GM23338 (cell line): ENCODE measurements at regions not wholly inside any gene's neighbourhood (a gene's known extent, or its start where the extent isn't known, plus 50 kb on each side); places are given as distances from the start of the nearest gene placed in this dataset.

Experiments
- ATAC-seq: fragments of 200-7000 bp; cut with Tn5 transposase; 3 replicates; pipeline ENCODE4 v1.9.1; 2020
- DNase-seq: peaks from one replicate; pipeline ENCODE4 v3.0.0-alpha.2; 2015; ENCODE audit warnings: low spot score
- H2AFZ ChIP-seq: fragments of 200-600 bp; sonication (generic); 2 replicates; pipeline ENCODE4 v1.8.0; 2016; ENCODE audit warnings: antibody characterized with exemption, mild to moderate bottlenecking, moderate library complexity
- H3F3A ChIP-seq: fragments of 200-600 bp; sonication (generic); replicated peaks from 2 replicates; pipeline ENCODE4 v1.8.0; 2017; ENCODE audit warnings: antibody characterized with exemption, mixed run types, low read depth
- H3K27ac ChIP-seq: fragments of 200-600 bp; sonication (generic); 2 replicates; pipeline ENCODE4 v1.6.1; 2016; ENCODE audit warnings: low read depth
- H3K27me3 ChIP-seq: fragments of 200-600 bp; sonication (generic); 2 replicates; pipeline ENCODE4 v1.8.0; 2016; ENCODE audit warnings: mild to moderate bottlenecking, mixed run types, moderate library complexity; ENCODE audit not compliant: insufficient read depth
- H3K36me3 ChIP-seq: fragments of 200-600 bp; sonication (generic); 2 replicates; pipeline ENCODE4 v1.8.0; 2016; ENCODE audit warnings: mild to moderate bottlenecking; ENCODE audit not compliant: insufficient read depth
- H3K4me1 ChIP-seq: fragments of 200-600 bp; sonication (generic); 2 replicates; pipeline ENCODE4 v1.8.0; 2016; ENCODE audit warnings: mild to moderate bottlenecking, moderate library complexity; ENCODE audit not compliant: insufficient read depth
- H3K4me2 ChIP-seq: fragments of 200-600 bp; sonication (generic); 2 replicates; pipeline ENCODE4 v1.7.1; 2017; ENCODE audit warnings: mixed run types
- H3K4me3 ChIP-seq: fragments of 200-600 bp; sonication (generic); 2 replicates; pipeline ENCODE4 v1.6.1; 2016; ENCODE audit warnings: mixed run types
- H3K79me2 ChIP-seq: fragments of 200-600 bp; sonication (generic); replicated peaks from 2 replicates; pipeline ENCODE4 v1.8.0; 2017; ENCODE audit warnings: mild to moderate bottlenecking; ENCODE audit not compliant: insufficient read depth
- H3K9me2 ChIP-seq: fragments of 200-600 bp; sonication (generic); 2 replicates; pipeline ENCODE4 v1.8.0; 2017; ENCODE audit not compliant: insufficient read depth
- H4K20me1 ChIP-seq: fragments of 200-600 bp; sonication (generic); replicated peaks from 2 replicates; pipeline ENCODE4 v1.8.0; 2017; ENCODE audit warnings: mild to moderate bottlenecking; ENCODE audit not compliant: insufficient read depth
- H3K27ac Mint-ChIP-seq: 2 replicates; pipeline ENCODE4 v1.8.0; 2020; ENCODE audit warnings: inconsistent platforms, mild to moderate bottlenecking, moderate library complexity, mixed read lengths
- H3K27me3 Mint-ChIP-seq: 3 replicates; pipeline ENCODE4 v1.8.0; 2022; ENCODE audit warnings: low read depth, mild to moderate bottlenecking, moderate library complexity, mixed read lengths, inconsistent platforms; ENCODE audit not compliant: insufficient read depth, poor library complexity
- H3K36me3 Mint-ChIP-seq: 3 replicates; pipeline ENCODE4 v1.8.0; 2021; ENCODE audit warnings: low read depth, mild to moderate bottlenecking, inconsistent platforms, moderate library complexity, mixed read lengths
- H3K4me1 Mint-ChIP-seq: 3 replicates; pipeline ENCODE4 v1.8.0; 2020; ENCODE audit warnings: mild to moderate bottlenecking, inconsistent platforms, mixed read lengths
- H3K4me3 Mint-ChIP-seq: 3 replicates; pipeline ENCODE4 v1.8.0; 2021; ENCODE audit warnings: moderate library complexity, mild to moderate bottlenecking, inconsistent platforms, mixed read lengths
- H3K9me3 Mint-ChIP-seq: 3 replicates; pipeline ENCODE4 v1.8.0; 2020; ENCODE audit warnings: moderate library complexity, mild to moderate bottlenecking, inconsistent platforms, mixed read lengths
- CREB1 ChIP-seq: fragments of 250-450 bp; sonication (Bioruptor Pico); IDR thresholded peaks from 2 replicates; pipeline ENCODE4 v1.5.0; 2020; ENCODE audit warnings: low read depth, mild to moderate bottlenecking, moderate library complexity
- EZH2 ChIP-seq: fragments of 200-600 bp; sonication (generic); IDR thresholded peaks from one replicate; pipeline ENCODE4 v1.8.0; 2017; ENCODE audit warnings: antibody characterized with exemption, mild to moderate bottlenecking, low read depth; ENCODE audit not compliant: unreplicated experiment
- EZH2phosphoT487 ChIP-seq: fragments of 200-600 bp; sonication (generic); IDR thresholded peaks from one replicate; pipeline ENCODE4 v1.8.1; 2018; ENCODE audit warnings: antibody characterized with exemption; ENCODE audit not compliant: unreplicated experiment
- JUNB ChIP-seq: IDR thresholded peaks from one replicate; pipeline ENCODE4 v1.6.1; 2016; ENCODE audit warnings: antibody characterized with exemption; ENCODE audit not compliant: unreplicated experiment
- NANOG ChIP-seq: IDR thresholded peaks from 2 replicates; pipeline ENCODE4 v1.6.1; 2016; ENCODE audit warnings: antibody characterized with exemption, borderline replicate concordance
- POLR2AphosphoS5 ChIP-seq: IDR thresholded peaks from 2 replicates; pipeline ENCODE4 v1.6.1; 2016; ENCODE audit warnings: antibody characterized with exemption, low read depth
- STAT1 ChIP-seq: IDR thresholded peaks from one replicate; pipeline ENCODE4 v1.6.1; 2016; ENCODE audit warnings: antibody characterized with exemption; ENCODE audit not compliant: unreplicated experiment
- ZNF114 ChIP-seq: fragments of 250-450 bp; sonication (Bioruptor Pico); IDR thresholded peaks from 2 replicates; pipeline ENCODE4 v1.5.0; 2020; ENCODE audit warnings: mild to moderate bottlenecking, moderate library complexity
- ZNF331 ChIP-seq: fragments of 250-450 bp; sonication (Bioruptor Pico); IDR thresholded peaks from 2 replicates; pipeline ENCODE4 v1.5.0; 2020; ENCODE audit warnings: low read depth, mild to moderate bottlenecking, moderate library complexity
- TF ChIP-seq, protein P1 (sequence below): IDR thresholded peaks from 2 replicates; pipeline ENCODE4 v1.6.1; 2016; ENCODE audit warnings: antibody characterized with exemption
- TF ChIP-seq, protein P2 (sequence below): IDR thresholded peaks from one replicate; pipeline ENCODE4 v1.6.1; 2018; ENCODE audit warnings: antibody characterized with exemption; ENCODE audit not compliant: unreplicated experiment
- TF ChIP-seq, protein P3 (sequence below), 2 experiments: fragments of 200-600 bp in 1 of 2; sonication (generic) in 1 of 2; conservative IDR thresholded peaks; 2 replicates each; pipeline versions ENCODE4 v1.5.1 to v1.6.1; 2016 to 2017; ENCODE audit warnings: antibody characterized with exemption in 2 of 2, low read depth in 2 of 2, mild to moderate bottlenecking in 2 of 2, moderate library complexity in 1 of 2
- TF ChIP-seq, protein P4 (sequence below): fragments of 250-450 bp; sonication (Bioruptor Pico); IDR thresholded peaks from 2 replicates; pipeline ENCODE4 v1.5.0; 2020; ENCODE audit warnings: mild to moderate bottlenecking, moderate library complexity

DNA sequence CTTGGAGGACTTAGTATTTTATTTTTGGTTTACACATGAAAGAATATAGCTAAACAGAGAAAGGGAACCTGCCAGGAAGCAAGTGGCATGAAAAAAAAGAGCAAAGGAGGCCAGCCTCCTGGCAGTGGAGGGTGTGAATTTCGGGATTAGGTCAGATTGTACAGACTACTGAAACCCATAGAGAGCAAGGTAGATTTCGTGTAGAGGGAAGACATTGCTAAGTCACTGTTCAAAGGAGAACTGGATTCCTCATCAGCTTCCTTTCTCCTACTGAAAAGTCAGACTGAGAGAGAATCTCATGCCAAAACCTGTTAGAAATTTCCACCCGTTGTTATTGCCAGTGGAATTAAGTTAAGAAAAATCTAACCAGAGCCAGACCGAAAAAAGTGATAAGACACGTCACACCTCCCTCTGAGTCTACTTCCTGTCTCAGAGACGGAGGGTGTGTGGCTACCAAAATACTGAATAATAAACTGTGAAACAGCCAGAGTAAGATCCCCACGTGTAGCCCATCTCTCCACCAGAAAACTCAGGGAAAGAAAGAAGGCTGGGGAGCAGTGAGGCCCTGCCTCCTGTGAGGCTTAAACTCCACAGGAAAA lies 118.8 kb downstream of the SKIDA1 start:
- H3K4me2 ChIP-seq, result no peak overlapping the region
- TF ChIP-seq, protein P1, sequence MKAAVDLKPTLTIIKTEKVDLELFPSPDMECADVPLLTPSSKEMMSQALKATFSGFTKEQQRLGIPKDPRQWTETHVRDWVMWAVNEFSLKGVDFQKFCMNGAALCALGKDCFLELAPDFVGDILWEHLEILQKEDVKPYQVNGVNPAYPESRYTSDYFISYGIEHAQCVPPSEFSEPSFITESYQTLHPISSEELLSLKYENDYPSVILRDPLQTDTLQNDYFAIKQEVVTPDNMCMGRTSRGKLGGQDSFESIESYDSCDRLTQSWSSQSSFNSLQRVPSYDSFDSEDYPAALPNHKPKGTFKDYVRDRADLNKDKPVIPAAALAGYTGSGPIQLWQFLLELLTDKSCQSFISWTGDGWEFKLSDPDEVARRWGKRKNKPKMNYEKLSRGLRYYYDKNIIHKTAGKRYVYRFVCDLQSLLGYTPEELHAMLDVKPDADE, result no peak
- TF ChIP-seq ZNF331 (no peak), CREB1 (CRISPR knock-in tag) (no peak), JUNB (no peak), ZNF114 (CRISPR knock-in tag) (no peak), EZH2 (no peak), STAT1 (no peak), EZH2phosphoT487 (no peak), NANOG (no peak), POLR2AphosphoS5 (no peak)
- TF ChIP-seq, protein P2, sequence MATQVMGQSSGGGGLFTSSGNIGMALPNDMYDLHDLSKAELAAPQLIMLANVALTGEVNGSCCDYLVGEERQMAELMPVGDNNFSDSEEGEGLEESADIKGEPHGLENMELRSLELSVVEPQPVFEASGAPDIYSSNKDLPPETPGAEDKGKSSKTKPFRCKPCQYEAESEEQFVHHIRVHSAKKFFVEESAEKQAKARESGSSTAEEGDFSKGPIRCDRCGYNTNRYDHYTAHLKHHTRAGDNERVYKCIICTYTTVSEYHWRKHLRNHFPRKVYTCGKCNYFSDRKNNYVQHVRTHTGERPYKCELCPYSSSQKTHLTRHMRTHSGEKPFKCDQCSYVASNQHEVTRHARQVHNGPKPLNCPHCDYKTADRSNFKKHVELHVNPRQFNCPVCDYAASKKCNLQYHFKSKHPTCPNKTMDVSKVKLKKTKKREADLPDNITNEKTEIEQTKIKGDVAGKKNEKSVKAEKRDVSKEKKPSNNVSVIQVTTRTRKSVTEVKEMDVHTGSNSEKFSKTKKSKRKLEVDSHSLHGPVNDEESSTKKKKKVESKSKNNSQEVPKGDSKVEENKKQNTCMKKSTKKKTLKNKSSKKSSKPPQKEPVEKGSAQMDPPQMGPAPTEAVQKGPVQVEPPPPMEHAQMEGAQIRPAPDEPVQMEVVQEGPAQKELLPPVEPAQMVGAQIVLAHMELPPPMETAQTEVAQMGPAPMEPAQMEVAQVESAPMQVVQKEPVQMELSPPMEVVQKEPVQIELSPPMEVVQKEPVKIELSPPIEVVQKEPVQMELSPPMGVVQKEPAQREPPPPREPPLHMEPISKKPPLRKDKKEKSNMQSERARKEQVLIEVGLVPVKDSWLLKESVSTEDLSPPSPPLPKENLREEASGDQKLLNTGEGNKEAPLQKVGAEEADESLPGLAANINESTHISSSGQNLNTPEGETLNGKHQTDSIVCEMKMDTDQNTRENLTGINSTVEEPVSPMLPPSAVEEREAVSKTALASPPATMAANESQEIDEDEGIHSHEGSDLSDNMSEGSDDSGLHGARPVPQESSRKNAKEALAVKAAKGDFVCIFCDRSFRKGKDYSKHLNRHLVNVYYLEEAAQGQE, result no peak
- TF ChIP-seq, protein P3, sequence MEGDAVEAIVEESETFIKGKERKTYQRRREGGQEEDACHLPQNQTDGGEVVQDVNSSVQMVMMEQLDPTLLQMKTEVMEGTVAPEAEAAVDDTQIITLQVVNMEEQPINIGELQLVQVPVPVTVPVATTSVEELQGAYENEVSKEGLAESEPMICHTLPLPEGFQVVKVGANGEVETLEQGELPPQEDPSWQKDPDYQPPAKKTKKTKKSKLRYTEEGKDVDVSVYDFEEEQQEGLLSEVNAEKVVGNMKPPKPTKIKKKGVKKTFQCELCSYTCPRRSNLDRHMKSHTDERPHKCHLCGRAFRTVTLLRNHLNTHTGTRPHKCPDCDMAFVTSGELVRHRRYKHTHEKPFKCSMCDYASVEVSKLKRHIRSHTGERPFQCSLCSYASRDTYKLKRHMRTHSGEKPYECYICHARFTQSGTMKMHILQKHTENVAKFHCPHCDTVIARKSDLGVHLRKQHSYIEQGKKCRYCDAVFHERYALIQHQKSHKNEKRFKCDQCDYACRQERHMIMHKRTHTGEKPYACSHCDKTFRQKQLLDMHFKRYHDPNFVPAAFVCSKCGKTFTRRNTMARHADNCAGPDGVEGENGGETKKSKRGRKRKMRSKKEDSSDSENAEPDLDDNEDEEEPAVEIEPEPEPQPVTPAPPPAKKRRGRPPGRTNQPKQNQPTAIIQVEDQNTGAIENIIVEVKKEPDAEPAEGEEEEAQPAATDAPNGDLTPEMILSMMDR (conservative IDR thresholded peaks at IDR 0.05; ENCODE audit: low read depth in 2 of 2), result no peak
- TF ChIP-seq, protein P4, sequence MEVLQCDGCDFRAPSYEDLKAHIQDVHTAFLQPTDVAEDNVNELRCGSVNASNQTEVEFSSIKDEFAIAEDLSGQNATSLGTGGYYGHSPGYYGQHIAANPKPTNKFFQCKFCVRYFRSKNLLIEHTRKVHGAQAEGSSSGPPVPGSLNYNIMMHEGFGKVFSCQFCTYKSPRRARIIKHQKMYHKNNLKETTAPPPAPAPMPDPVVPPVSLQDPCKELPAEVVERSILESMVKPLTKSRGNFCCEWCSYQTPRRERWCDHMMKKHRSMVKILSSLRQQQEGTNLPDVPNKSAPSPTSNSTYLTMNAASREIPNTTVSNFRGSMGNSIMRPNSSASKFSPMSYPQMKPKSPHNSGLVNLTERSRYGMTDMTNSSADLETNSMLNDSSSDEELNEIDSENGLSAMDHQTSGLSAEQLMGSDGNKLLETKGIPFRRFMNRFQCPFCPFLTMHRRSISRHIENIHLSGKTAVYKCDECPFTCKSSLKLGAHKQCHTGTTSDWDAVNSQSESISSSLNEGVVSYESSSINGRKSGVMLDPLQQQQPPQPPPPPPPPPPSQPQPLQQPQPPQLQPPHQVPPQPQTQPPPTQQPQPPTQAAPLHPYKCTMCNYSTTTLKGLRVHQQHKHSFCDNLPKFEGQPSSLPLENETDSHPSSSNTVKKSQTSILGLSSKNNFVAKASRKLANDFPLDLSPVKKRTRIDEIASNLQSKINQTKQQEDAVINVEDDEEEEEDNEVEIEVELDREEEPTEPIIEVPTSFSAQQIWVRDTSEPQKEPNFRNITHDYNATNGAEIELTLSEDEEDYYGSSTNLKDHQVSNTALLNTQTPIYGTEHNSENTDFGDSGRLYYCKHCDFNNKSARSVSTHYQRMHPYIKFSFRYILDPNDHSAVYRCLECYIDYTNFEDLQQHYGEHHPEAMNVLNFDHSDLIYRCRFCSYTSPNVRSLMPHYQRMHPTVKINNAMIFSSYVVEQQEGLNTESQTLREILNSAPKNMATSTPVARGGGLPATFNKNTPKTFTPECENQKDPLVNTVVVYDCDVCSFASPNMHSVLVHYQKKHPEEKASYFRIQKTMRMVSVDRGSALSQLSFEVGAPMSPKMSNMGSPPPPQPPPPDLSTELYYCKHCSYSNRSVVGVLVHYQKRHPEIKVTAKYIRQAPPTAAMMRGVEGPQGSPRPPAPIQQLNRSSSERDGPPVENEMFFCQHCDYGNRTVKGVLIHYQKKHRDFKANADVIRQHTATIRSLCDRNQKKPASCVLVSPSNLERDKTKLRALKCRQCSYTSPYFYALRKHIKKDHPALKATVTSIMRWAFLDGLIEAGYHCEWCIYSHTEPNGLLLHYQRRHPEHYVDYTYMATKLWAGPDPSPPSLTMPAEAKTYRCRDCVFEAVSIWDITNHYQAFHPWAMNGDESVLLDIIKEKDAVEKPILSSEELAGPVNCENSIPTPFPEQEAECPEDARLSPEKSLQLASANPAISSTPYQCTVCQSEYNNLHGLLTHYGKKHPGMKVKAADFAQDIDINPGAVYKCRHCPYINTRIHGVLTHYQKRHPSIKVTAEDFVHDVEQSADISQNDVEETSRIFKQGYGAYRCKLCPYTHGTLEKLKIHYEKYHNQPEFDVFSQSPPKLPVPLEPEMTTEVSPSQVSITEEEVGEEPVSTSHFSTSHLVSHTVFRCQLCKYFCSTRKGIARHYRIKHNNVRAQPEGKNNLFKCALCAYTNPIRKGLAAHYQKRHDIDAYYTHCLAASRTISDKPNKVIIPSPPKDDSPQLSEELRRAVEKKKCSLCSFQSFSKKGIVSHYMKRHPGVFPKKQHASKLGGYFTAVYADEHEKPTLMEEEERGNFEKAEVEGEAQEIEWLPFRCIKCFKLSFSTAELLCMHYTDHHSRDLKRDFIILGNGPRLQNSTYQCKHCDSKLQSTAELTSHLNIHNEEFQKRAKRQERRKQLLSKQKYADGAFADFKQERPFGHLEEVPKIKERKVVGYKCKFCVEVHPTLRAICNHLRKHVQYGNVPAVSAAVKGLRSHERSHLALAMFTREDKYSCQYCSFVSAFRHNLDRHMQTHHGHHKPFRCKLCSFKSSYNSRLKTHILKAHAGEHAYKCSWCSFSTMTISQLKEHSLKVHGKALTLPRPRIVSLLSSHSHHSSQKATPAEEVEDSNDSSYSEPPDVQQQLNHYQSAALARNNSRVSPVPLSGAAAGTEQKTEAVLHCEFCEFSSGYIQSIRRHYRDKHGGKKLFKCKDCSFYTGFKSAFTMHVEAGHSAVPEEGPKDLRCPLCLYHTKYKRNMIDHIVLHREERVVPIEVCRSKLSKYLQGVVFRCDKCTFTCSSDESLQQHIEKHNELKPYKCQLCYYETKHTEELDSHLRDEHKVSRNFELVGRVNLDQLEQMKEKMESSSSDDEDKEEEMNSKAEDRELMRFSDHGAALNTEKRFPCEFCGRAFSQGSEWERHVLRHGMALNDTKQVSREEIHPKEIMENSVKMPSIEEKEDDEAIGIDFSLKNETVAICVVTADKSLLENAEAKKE, result no peak
- no peaks in the 10 kb centered on the region for H3K27me3 ChIP-seq
- H3F3A ChIP-seq, result no peaks in the 10 kb centered on the region; the same call in 1 of the 2 replicates
- Mint-ChIP-seq H3K27me3 (peaks cover 6% of the 10 kb centered on the region), H3K36me3 (peaks cover 35% of the 10 kb centered on the region), H3K4me3 (no peak overlapping the region), H3K27ac (no peak overlapping the region), H3K9me3 (peaks cover 43% of the 10 kb centered on the region), H3K4me1 (peaks cover 33% of the 10 kb centered on the region)
- no peak overlapping the region for H3K27ac ChIP-seq
- H3K79me2 ChIP-seq, result no peaks in the 10 kb centered on the region
- no peak overlapping the region for H3K4me3 ChIP-seq
- no peak overlapping the region for H2AFZ ChIP-seq
- peaks cover 33% of the 10 kb centered on the region for H3K4me1 ChIP-seq
- no peak for DNase-seq
- no peaks in the 10 kb centered on the region; the same call in 1 of the 2 replicates for H3K9me2 ChIP-seq
- H4K20me1 ChIP-seq, result no peaks in the 10 kb centered on the region
- H3K36me3 ChIP-seq, result no peaks in the 10 kb centered on the region; the same call in 1 of the 2 replicates
- ATAC-seq, result no peak
